Left hindlimb (tissue), 1 donor: ENCODE measurements at regions not wholly inside any gene's neighbourhood (a gene's known extent, or its start where the extent isn't known, plus 50 kb on each side); places are given as distances from the start of the nearest gene placed in this dataset.

Experiments
- DNase-seq: peaks from one replicate; pipeline ENCODE4 v3.0.0-alpha.2; 2018

DNA sequence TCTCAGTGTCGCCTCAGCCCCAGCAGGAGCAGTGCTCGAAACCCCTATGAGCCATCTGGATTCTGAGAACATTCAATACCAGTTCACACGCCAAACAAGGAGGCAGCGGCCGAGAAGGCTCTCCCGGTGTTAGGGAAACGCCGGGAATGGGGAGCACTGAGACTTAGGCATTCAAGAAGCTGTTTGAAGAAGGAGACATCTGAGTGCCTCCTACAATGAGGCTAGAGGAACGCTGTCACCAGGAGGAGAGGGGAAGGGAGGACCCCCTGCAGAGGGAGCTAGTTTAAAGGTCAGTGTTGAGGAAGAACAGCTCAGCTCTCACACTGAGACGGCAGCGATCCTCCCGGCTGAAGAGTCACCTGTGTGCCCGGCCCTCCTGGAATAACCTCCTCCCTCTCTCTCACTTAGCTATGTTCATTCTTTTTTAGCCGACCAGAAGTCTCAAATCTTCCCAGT, 69.9 kb downstream of the SERPINA3 start:
- no peak for DNase-seq

DNA sequence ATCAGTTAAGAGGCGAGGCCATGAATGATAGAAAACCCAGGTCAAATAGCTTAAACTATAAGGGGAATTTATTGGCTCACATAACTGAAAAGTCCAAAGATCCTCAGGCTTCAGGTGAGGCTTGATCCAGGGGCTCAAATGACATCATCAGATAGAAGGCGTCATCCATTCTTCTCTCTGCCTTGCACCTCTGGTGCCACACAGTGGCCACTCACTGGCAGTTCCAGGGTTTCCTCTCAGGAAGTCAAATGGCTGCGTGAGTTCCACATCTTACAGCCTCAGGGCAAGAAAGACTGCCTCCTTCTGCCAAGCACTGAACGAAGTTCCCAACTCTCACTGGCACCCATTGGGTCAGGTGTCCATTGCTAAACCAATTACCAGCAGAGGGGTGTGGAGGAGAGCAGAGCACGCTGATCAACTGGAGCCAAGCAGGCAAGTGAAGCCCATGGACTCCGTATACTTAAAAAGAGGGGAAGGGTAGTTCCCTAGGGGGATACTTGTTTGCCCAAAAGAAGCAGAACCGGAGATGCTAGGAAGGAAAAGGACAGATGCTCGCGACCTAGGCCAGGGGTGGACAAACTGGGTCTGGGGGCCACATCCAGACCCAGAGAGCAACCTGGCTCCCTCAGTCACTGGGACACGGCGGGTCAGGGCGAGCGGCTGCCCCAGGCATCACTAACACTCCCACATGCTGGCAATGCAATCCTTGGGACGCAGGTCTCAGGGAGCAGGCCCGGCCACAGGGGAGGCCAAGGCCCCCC, 69.3 kb downstream of the SERPINA3 start:
- no peak for DNase-seq

- no peak for DNase-seq
These were observed 68.7 kb downstream of the SERPINA3 start for GRCh38 chr14:94680862-94681288.

DNA sequence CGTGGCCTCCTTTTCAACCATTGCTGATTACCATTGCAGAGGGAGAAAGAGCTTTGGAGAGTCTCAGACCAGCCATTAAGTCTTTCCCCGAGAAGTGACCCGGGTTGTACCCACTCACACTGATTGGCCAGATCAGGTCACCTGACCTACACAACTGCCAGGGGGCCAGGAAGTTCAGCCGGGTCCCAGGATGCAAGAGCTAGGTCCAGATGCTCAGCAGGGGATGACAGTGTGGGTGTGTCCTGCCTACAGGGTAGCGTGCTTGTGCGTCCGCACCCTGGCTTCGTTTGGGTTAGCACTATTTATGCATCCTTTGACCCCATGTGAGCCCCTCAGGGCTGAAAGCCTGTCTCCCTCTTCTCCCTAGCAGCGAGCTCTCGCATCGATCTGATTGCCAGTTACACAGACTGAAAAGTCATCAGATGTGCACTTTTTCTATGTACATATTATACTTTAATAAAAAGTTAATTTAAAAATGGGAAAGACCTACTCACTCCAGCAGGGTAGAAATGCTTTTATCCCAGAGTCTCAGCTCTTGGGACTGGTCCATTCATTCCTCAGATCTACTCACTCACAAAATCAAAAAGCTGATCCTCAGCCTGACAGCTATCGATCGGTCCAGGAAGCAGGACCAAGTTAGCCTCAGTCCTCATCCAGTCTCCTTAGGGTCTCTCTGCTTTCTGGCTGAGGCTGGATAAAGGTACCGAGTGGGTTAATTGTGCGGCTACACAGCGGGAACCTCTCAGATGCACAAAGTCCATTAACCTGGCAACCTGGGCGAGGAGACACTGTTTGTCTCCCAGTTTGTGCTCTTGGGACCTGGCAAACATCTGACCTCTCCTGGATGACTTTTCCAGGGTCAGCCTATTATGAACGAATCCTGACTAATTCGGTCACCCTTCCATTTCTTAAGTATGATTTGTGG, 68.0 kb downstream of the SERPINA3 start:
- peak; percentile 59 for DNase-seq

DNA sequence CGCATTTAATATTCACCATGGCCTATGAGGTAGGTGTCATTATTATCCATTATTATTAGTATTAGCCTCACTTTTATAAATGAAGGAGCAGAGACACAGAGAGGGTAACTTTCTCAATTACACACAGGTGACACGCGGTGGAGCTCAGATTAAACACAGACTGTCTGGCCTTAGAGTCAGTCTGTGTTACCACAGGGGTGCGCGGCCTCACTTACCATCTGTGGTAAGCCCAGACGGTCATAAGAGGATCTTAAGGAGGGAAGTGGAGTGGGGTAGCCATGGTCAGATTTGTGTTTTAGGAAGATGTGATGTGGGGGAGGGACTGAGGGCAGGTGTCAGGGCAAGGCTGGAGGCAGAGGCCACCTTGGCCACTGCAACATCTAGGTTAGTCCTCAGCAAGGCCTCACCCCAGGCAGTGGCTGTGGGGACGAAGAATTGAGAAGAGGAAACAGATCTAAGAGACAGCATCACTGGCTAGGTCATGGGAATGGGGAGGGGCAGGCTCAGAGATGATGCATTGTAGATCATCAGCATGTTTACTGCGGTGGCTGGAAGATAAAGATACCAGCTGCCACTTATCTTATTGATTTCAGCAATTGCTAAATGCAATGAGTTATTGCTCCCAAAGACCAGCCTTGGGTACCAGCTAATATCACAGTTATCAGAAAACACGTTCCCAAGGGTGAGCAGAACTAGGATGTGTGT, 67.1 kb downstream of the SERPINA3 start:
- DNase-seq, result no peak

GRCh38 chr14:94677747-94678146, 65.6 kb downstream of the SERPINA3 start:
- no peak for DNase-seq

- DNase-seq, result no peak
These were observed 65.0 kb downstream of the SERPINA3 start for GRCh38 chr14:94677213-94677612.

- no peak for DNase-seq
These were observed 64.4 kb downstream of the SERPINA3 start for GRCh38 chr14:94676495-94677185.

GRCh38 chr14:94675036-94675435, 62.8 kb downstream of the SERPINA3 start:
- no peak for DNase-seq

DNA sequence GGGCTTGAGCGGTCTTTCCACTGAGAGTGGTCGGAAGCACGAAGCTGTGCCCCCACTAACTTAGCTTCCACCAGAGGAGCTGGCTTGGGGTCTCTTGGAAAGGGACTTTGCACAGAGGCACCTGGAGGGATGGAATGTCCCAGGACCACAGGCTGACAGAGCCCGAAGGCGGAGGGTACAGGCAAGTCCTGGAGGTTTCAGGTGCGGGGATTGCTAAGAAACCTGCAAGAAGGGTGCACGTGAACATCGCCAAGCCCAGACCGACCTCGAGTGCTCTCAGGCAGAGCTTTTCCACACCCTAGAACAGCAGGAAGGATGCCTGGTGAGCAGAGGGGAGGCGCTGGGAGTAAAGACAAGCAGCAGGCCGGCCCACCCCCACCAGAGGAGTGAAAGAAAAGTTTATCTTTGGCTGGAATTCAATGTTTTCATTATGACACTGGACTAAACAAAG, 61.6 kb downstream of the SERPINA3 start:
- no peak for DNase-seq
